Endothelial cell of umbilical vein (primary cell): ENCODE measurements at regions not wholly inside any gene's neighbourhood (a gene's known extent, or its start where the extent isn't known, plus 50 kb on each side); places are given as distances from the start of the nearest gene placed in this dataset.
"Not testable (repeated sequence)": the region's sequence is repeated elsewhere in the genome, so short reads cannot be mapped to it uniquely, and the experiment has no call there.

ENCODE experiments used
- BruUV-seq: library from RNA; stranded (reverse); fragments of 400-500 nt; replicated peaks from 2 replicates; lab custom pipeline; 2021; lab: Mats Ljungman, UMichigan
- CTCF ChIA-PET: fragments of 300-600, 350-600 bp; sonication (Branson Sonifier 250); formaldehyde crosslinking; loops from one replicate; lab custom pipeline; 2021; ENCODE audit warnings: antibody characterized with exemption, inconsistent platforms; lab: Charles Lee
- POLR2A ChIA-PET: fragments of 300-600, 350-600 bp; sonication (Branson Sonifier 250); formaldehyde crosslinking; loops from one replicate; lab custom pipeline; 2021; ENCODE audit warnings: antibody characterized with exemption, inconsistent platforms; lab: Charles Lee
- DNase-seq: peaks from one replicate; pipeline ENCODE4 v3.0.0-alpha.2; 2011; ENCODE audit warnings: low read depth, low spot score
- FAIRE-seq: peaks from 2 replicates; lab custom pipeline; 2011; peaks lifted over from hg19 to GRCh38; lab: Jason Lieb, UNC
- H2AFZ ChIP-seq: 2 replicates; pipeline ENCODE4 v1.6.0; 2012; ENCODE audit warnings: low read depth, low read length, control low read depth, inconsistent platforms
- H3K27ac ChIP-seq: 2 replicates; pipeline ENCODE4 v1.5.1; 2011; ENCODE audit warnings: low read depth, mild to moderate bottlenecking, control low read depth, low read length, moderate library complexity; ENCODE audit not compliant: insufficient read depth
- H3K27me3 ChIP-seq, 2 experiments: 2 replicates each; pipeline versions ENCODE4 v1.6.0 to v1.6.1; 2011; ENCODE audit warnings: low read length in 2 of 2, mixed read lengths in 1 of 2; ENCODE audit not compliant: control insufficient read depth in 2 of 2, insufficient read depth in 2 of 2
- H3K36me3 ChIP-seq, 2 experiments: 2 replicates in 1 of 2; 3 replicates in 1 of 2; pipeline ENCODE4 v1.5.1; 2011; ENCODE audit warnings: low read length in 2 of 2, mild to moderate bottlenecking in 1 of 2, moderate library complexity in 1 of 2; ENCODE audit not compliant: control insufficient read depth in 2 of 2, insufficient read depth in 2 of 2; ENCODE audit errors: extremely low read depth in 1 of 2
- H3K4me1 ChIP-seq: 3 replicates; pipeline ENCODE4 v1.5.1; 2011; ENCODE audit warnings: mild to moderate bottlenecking, low read length; ENCODE audit not compliant: control insufficient read depth, insufficient read depth; ENCODE audit errors: extremely low read depth
- H3K4me2 ChIP-seq: 2 replicates; pipeline ENCODE4 v1.6.1; 2011; ENCODE audit warnings: low read length, control low read depth, mixed read lengths; ENCODE audit not compliant: insufficient read depth
- H3K4me3 ChIP-seq, 3 experiments: fragments of 200-600 bp in 1 of 3; sonication (generic), shearing (Covaris generic) in 1 of 3; replicated peaks in 1 of 3; 2 replicates each; pipeline ENCODE4 v1.5.1; 2011 to 2016; ENCODE audit warnings: control low read depth in 3 of 3, low read length in 3 of 3, mild to moderate bottlenecking in 2 of 3, inconsistent platforms in 1 of 3, low read depth in 1 of 3, moderate library complexity in 1 of 3; ENCODE audit not compliant: insufficient read depth in 1 of 3
- H3K79me2 ChIP-seq: 2 replicates; pipeline ENCODE4 v1.6.0; 2012; ENCODE audit warnings: low read length, inconsistent platforms; ENCODE audit not compliant: control insufficient read depth, insufficient read depth
- H3K9ac ChIP-seq: replicated peaks from 2 replicates; pipeline ENCODE3; 2011; ENCODE audit warnings: low read length, control low read depth; ENCODE audit not compliant: insufficient read depth; ENCODE audit errors: extremely low read depth
- H3K9me1 ChIP-seq: replicated peaks from 3 replicates; pipeline ENCODE4 v1.6.0; 2011; ENCODE audit warnings: mild to moderate bottlenecking, low read length; ENCODE audit not compliant: control insufficient read depth, insufficient read depth; ENCODE audit errors: extremely low read depth
- H3K9me3 ChIP-seq: replicated peaks from 2 replicates; pipeline ENCODE4 v1.5.1; 2012; ENCODE audit warnings: low read length, inconsistent platforms; ENCODE audit not compliant: control insufficient read depth, insufficient read depth
- H4K20me1 ChIP-seq: replicated peaks from 2 replicates; pipeline ENCODE3; 2011; ENCODE audit warnings: mild to moderate bottlenecking, low read length; ENCODE audit not compliant: control insufficient read depth, insufficient read depth; ENCODE audit errors: extremely low read depth
- EZH2 ChIP-seq: IDR thresholded peaks from 2 replicates; pipeline ENCODE4 v1.6.1; 2012; ENCODE audit warnings: borderline replicate concordance, low read depth, mild to moderate bottlenecking, moderate library complexity, low read length, inconsistent platforms; ENCODE audit not compliant: severe bottlenecking
- FOS ChIP-seq: IDR thresholded peaks from 2 replicates; pipeline ENCODE4 v1.6.1; 2011; ENCODE audit warnings: mild to moderate bottlenecking, low read length, moderate library complexity, borderline replicate concordance; ENCODE audit not compliant: insufficient read depth
- GATA2 ChIP-seq: IDR thresholded peaks from 2 replicates; pipeline ENCODE4 v1.7.0; 2011; ENCODE audit warnings: low read depth, mild to moderate bottlenecking, moderate library complexity, mixed read lengths, low read length; ENCODE audit not compliant: insufficient read length, insufficient read depth
- JUN ChIP-seq: IDR thresholded peaks from 2 replicates; pipeline ENCODE4 v1.6.1; 2011; ENCODE audit warnings: borderline replicate concordance, low read depth; ENCODE audit not compliant: insufficient read length, insufficient read depth
- MYC ChIP-seq: IDR thresholded peaks from one replicate; pipeline ENCODE4 v1.6.1; 2011; ENCODE audit warnings: mild to moderate bottlenecking, low read depth, low read length
- POLR2A ChIP-seq: IDR thresholded peaks from 2 replicates; pipeline ENCODE4 v1.6.1; 2012; ENCODE audit warnings: low read depth, mild to moderate bottlenecking, control low read depth, low read length
- POLR2AphosphoS5 ChIP-seq: IDR thresholded peaks from 2 replicates; pipeline ENCODE4 v1.6.1; 2012; ENCODE audit warnings: low read depth, mild to moderate bottlenecking, control low read depth, low read length, moderate library complexity; ENCODE audit not compliant: insufficient read depth
- dilution Hi-C: fragments of 300-500 bp; cut with MboI; formaldehyde crosslinking; loops from one replicate; pipeline ENCODE4 v1.15.0; 2019; ENCODE audit warnings: low sequenced_read_pairs; ENCODE audit not compliant: extremely low pct_ligation_motif_present
- intact Hi-C: fragments of 100-400 bp; cut with micrococcal nuclease; formaldehyde crosslinking; loops from one replicate; pipeline ENCODE4 v1.10.0; 2022
- TF ChIP-seq, protein P1 (sequence below), 2 donors: IDR thresholded peaks; 1 replicate in 1 of 2; 2 replicates in 1 of 2; pipeline ENCODE4 v1.5.1; 2011; ENCODE audit warnings: low read length in 2 of 2, mild to moderate bottlenecking in 2 of 2, moderate library complexity in 2 of 2, control low read depth in 1 of 2, inconsistent platforms in 1 of 2, low read depth in 1 of 2; ENCODE audit not compliant: insufficient read depth in 1 of 2; ENCODE audit errors: extremely low read depth in 1 of 2
- TF ChIP-seq, protein P2 (sequence below): IDR thresholded peaks from 2 replicates; pipeline ENCODE4 v1.6.1; 2011; ENCODE audit not compliant: insufficient read depth, insufficient read length

DNA sequence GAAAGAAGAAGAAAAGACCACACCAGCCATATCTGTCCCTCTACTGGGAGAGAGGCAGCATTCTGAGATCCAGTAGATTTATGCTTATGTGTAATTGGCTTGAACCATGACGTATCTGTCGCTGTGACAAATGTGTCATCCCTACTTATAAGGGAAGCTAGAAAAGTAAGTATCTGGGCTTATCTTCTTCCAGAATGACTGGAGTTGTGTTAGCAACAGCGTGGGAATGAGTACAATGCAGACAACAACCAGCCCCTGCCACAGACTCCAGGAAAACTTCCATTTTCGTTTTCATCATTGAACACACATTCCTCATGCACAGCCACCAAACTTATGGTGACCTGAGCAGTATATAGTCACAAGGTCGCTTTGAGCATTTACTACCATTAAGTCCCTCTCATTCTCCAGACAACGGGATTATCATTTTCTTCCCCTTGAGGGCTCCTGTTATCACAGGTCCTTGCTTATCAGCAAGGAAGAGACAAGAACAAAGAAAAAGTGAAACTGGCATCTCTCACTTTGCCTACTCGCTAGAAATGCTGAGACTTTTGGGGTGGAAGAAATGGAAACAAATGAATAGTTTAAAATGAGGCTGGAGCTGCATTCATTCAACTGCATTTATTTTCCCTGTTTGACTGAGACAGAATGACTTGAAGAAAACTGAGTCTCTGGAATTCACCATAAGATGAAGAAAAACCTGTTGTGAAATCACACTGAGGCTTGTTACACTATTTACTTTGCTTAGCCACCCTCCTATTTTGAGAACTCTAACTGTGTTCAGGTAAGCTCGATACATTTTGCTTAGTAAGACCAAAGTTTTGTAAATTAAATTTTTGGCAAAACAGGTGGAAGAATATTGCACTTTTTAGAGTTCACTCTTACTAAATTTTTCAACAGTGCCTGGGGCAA lies 149.3 kb upstream of the FOXQ1 start:
- no peak overlapping the region for H3K27ac ChIP-seq
- FAIRE-seq = no peak
- POLR2A ChIA-PET = no interaction called here
- no peaks in the 10 kb centered on the region for H3K79me2 ChIP-seq
- H3K4me1 ChIP-seq = no peaks in the 10 kb centered on the region
- H3K9me1 ChIP-seq = no peaks in the 10 kb centered on the region
- peaks cover 2% of the 10 kb centered on the region for H3K9me3 ChIP-seq
- H3K27me3 ChIP-seq = no peaks in the 10 kb centered on the region
- H3K4me2 ChIP-seq = no peak overlapping the region
- no peak overlapping the region for H3K4me3 ChIP-seq
- dilution Hi-C loops = no loop called here
- H3K9ac ChIP-seq = no peak overlapping the region
- TF ChIP-seq POLR2A (no peak), MYC (no peak), JUN (no peak), EZH2 (no peak), GATA2 (no peak), POLR2AphosphoS5 (no peak), FOS (no peak)
- TF ChIP-seq, protein P1, sequence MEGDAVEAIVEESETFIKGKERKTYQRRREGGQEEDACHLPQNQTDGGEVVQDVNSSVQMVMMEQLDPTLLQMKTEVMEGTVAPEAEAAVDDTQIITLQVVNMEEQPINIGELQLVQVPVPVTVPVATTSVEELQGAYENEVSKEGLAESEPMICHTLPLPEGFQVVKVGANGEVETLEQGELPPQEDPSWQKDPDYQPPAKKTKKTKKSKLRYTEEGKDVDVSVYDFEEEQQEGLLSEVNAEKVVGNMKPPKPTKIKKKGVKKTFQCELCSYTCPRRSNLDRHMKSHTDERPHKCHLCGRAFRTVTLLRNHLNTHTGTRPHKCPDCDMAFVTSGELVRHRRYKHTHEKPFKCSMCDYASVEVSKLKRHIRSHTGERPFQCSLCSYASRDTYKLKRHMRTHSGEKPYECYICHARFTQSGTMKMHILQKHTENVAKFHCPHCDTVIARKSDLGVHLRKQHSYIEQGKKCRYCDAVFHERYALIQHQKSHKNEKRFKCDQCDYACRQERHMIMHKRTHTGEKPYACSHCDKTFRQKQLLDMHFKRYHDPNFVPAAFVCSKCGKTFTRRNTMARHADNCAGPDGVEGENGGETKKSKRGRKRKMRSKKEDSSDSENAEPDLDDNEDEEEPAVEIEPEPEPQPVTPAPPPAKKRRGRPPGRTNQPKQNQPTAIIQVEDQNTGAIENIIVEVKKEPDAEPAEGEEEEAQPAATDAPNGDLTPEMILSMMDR (IDR thresholded peaks at IDR 0.05; ENCODE audit: extremely low read depth in 1 of 2, insufficient read depth in 1 of 2, low read depth in 1 of 2, low read length in 2 of 2) = no peak
- TF ChIP-seq, protein P2, sequence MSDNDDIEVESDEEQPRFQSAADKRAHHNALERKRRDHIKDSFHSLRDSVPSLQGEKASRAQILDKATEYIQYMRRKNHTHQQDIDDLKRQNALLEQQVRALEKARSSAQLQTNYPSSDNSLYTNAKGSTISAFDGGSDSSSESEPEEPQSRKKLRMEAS = no peak
- intact Hi-C loops = no loop called here
- CTCF ChIA-PET = no interaction called here
- no peak for DNase-seq
- no peaks in the 10 kb centered on the region for H4K20me1 ChIP-seq
- H3K36me3 ChIP-seq = no peaks in the 10 kb centered on the region
- no peak overlapping the region for H2AFZ ChIP-seq
- BruUV-seq = no TSS peak

DNA sequence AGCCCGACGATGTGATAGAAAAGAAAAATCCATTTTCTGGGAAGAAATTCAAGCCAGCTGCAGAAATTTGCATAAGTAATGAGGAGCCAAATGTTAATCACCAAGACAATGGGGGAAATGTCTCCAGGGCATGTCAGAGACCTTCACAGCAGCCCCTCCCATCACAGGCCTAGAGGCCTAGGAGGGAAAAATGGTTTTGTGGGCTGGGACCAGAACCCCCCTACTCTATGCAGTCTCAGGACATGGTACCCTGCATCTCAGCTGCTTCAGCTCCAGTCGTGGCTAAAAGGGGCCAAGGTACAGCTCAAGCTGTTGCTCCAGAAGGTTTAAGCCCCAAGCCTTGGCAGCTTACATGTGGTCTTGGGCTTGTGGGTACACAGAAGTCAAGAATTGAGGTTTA lies 155.5 kb upstream of the FOXQ1 start:
- H3K4me3 ChIP-seq, CTCF ChIA-PET, H3K4me1 ChIP-seq, H3K36me3 ChIP-seq, H3K9me3 ChIP-seq, H3K9ac ChIP-seq, H3K27me3 ChIP-seq, H4K20me1 ChIP-seq, intact Hi-C loops, H3K79me2 ChIP-seq, DNase-seq, H3K9me1 ChIP-seq, BruUV-seq, POLR2A ChIA-PET, H3K27ac ChIP-seq, H3K4me2 ChIP-seq, H2AFZ ChIP-seq, FAIRE-seq, dilution Hi-C loops: not testable (repeated sequence)
